GM12872 (cell line): ENCODE measurements at regions not wholly inside any gene's neighbourhood (a gene's known extent, or its start where the extent isn't known, plus 50 kb on each side); places are given as distances from the start of the nearest gene placed in this dataset.

Experiments used
- TF ChIP-seq, protein P1 (sequence below): IDR thresholded peaks from 3 replicates; pipeline ENCODE4 v1.5.1; 2011; ENCODE audit warnings: low read depth, mild to moderate bottlenecking, low read length, moderate library complexity; ENCODE audit not compliant: insufficient read depth

DNA sequence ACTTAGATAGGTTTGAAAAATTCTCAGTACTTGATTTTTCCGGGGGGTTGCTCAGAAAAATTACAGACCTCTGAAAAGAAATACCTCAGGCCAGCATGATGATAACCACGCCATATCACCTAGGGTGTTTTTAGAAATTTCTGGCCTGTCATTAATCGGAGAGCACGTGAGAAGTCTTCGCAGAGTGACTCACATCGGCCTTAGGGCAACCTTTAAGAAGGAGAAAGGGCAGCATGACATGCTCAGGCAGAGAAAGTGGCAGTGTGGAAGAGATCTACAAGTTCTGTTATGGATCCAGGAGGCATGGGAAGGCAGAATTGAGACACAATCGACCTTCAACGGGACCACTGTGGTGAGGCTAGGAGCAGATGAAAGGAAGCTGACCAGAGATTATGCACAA is 506.3 kb downstream of the LMO4 start:
- TF ChIP-seq, protein P1, sequence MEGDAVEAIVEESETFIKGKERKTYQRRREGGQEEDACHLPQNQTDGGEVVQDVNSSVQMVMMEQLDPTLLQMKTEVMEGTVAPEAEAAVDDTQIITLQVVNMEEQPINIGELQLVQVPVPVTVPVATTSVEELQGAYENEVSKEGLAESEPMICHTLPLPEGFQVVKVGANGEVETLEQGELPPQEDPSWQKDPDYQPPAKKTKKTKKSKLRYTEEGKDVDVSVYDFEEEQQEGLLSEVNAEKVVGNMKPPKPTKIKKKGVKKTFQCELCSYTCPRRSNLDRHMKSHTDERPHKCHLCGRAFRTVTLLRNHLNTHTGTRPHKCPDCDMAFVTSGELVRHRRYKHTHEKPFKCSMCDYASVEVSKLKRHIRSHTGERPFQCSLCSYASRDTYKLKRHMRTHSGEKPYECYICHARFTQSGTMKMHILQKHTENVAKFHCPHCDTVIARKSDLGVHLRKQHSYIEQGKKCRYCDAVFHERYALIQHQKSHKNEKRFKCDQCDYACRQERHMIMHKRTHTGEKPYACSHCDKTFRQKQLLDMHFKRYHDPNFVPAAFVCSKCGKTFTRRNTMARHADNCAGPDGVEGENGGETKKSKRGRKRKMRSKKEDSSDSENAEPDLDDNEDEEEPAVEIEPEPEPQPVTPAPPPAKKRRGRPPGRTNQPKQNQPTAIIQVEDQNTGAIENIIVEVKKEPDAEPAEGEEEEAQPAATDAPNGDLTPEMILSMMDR = no peak

- TF ChIP-seq, protein P1 = no peak
Observed at GRCh38 chr1:87840767-87841166, 512.1 kb downstream of the LMO4 start.

GRCh38 chr1:87841332-87841731 is 512.7 kb downstream of the LMO4 start:
- TF ChIP-seq, protein P1 = no peak

DNA sequence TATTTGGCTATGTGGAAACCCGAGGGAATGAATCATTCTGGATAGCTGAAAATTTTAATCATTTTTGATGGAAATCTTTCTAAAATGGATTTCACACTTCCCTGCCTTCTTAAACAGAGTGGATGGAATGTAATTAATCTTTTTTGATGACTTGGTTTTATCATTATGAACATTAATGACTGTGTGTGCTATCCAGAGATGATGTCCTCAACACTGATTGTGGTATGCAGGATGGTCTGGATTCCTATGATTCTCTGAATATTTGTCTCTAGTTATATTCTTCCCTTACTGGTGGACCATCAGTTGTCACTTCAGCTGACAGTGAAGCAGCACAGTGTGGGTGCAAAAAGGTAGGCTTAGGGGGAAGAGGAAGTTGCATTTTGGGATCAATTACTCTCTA is 513.5 kb downstream of the LMO4 start:
- TF ChIP-seq, protein P1 = no peak

GRCh38 chr1:87844251-87844650 is 515.6 kb downstream of the LMO4 start:
- TF ChIP-seq, protein P1 = no peak

DNA sequence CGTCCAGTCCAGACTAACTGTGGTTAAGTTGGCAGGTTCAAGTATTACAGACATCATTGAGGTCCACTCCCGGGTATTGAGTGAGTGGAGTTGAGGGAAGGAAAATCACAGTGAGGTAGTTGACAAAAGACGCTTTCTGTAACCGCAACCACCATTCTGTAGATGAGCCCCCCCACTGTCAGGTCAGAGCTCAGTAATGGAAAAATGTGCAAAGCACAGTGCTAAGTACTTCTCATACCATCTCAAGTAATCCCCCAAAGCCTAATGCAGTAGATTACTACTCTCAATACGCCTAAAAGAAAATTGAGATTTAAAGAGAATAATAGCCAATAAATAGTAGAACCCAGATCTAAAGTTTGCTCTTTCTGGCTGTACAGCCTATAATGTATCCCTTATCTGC is 522.8 kb downstream of the LMO4 start:
- TF ChIP-seq, protein P1 = no peak

- TF ChIP-seq, protein P1 = no peak
Observed at GRCh38 chr1:87852410-87853161, 523.9 kb downstream of the LMO4 start.
